ENCODE measurements at regions not wholly inside any gene's neighbourhood (a gene's known extent, or its start where the extent isn't known, plus 50 kb on each side); places are given as distances from the start of the nearest gene placed in this dataset.

DNA sequence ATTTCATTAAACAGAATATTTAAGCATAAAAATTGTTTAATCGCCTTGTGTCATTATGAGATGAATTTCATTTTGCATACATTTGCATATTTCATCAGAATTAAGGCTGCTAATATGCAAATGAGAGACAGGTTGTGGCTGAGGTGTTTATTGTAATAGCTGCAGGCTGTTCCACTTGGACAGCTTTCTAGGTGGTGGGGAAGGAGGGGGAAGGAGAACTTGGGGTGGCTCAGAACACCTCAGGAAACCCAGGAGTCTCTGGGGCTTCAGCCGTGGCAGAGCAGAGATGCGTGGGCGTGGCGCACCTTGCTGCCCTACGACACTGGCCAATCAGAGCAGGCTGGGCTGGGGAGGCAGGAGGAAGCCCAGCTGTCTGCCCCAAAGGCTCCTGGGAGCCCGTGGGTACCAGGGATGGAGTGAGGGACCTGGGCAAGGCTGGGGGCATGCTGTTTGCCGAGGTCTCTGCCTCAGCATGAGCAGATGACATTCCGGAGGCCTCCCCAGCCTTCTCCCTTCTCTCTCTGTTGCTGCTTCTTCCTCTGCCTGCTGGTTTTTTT lies 542.9 kb downstream of the MN1 start:
- TF ChIP-seq, protein P1, sequence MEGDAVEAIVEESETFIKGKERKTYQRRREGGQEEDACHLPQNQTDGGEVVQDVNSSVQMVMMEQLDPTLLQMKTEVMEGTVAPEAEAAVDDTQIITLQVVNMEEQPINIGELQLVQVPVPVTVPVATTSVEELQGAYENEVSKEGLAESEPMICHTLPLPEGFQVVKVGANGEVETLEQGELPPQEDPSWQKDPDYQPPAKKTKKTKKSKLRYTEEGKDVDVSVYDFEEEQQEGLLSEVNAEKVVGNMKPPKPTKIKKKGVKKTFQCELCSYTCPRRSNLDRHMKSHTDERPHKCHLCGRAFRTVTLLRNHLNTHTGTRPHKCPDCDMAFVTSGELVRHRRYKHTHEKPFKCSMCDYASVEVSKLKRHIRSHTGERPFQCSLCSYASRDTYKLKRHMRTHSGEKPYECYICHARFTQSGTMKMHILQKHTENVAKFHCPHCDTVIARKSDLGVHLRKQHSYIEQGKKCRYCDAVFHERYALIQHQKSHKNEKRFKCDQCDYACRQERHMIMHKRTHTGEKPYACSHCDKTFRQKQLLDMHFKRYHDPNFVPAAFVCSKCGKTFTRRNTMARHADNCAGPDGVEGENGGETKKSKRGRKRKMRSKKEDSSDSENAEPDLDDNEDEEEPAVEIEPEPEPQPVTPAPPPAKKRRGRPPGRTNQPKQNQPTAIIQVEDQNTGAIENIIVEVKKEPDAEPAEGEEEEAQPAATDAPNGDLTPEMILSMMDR (IDR thresholded peaks at IDR 0.05) = no peak
- TF ChIP-seq POLR2A (IDR thresholded peaks at IDR 0.05) = no peak
- no peak for TF ChIP-seq POLR2AphosphoS5 (IDR thresholded peaks at IDR 0.05)
- no peak for TF ChIP-seq EP300 (IDR thresholded peaks at IDR 0.05)

Measured in stomach (tissue), 4 donors.